HepG2 (cell line): ENCODE measurements at regions not wholly inside any gene's neighbourhood (a gene's known extent, or its start where the extent isn't known, plus 50 kb on each side); places are given as distances from the start of the nearest gene placed in this dataset.

Experiments
- DNMT1 ChIP-seq: sonication (generic); formaldehyde crosslinking; IDR thresholded peaks from 2 replicates; pipeline ENCODE4 v1.5.1; 2020; ENCODE audit warnings: mild to moderate bottlenecking, missing genetic modification reagents
- HOXA5 ChIP-seq: sonication (generic); formaldehyde crosslinking; IDR thresholded peaks from 2 replicates; pipeline ENCODE4 v1.4.0; 2020; ENCODE audit warnings: missing genetic modification reagents
- NR2C2 ChIP-seq: sonication (generic); formaldehyde crosslinking; IDR thresholded peaks from 2 replicates; pipeline ENCODE4 v1.4.0; 2020; ENCODE audit warnings: missing genetic modification reagents, mild to moderate bottlenecking, moderate library complexity, borderline replicate concordance
- STAT5B ChIP-seq: sonication (generic); formaldehyde crosslinking; IDR thresholded peaks from 2 replicates; pipeline ENCODE4 v1.4.0; 2020; ENCODE audit warnings: missing genetic modification reagents
- ZMAT5 ChIP-seq: sonication (generic); formaldehyde crosslinking; IDR thresholded peaks from 2 replicates; pipeline ENCODE4 v1.5.0; 2020; ENCODE audit warnings: mild to moderate bottlenecking, low read depth, missing genetic modification reagents, borderline replicate concordance
- ZNF296 ChIP-seq: sonication (generic); formaldehyde crosslinking; conservative IDR thresholded peaks from 2 replicates; pipeline ENCODE4 v1.5.0; 2020; ENCODE audit warnings: mild to moderate bottlenecking, missing genetic modification reagents
- ZNF7 ChIP-seq: IDR thresholded peaks from 2 replicates; pipeline ENCODE4 v1.6.1; 2016; ENCODE audit warnings: missing biosample characterization, missing genetic modification reagents
- ZNF773 ChIP-seq: sonication (generic); formaldehyde crosslinking; IDR thresholded peaks from 2 replicates; pipeline ENCODE4 v1.4.0; 2020; ENCODE audit warnings: missing genetic modification reagents, borderline replicate concordance
- TF ChIP-seq, protein P1 (sequence below): sonication (generic); formaldehyde crosslinking; IDR thresholded peaks from 2 replicates; pipeline ENCODE4 v1.4.0; 2020; ENCODE audit warnings: missing genetic modification reagents
- TF ChIP-seq, protein P2 (sequence below): sonication (generic); formaldehyde crosslinking; conservative IDR thresholded peaks from 2 replicates; pipeline ENCODE4 v1.4.0; 2020; ENCODE audit warnings: missing genetic modification reagents

- TF ChIP-seq ZMAT5 (no peak), ZNF296 (CRISPR knock-in tag) (no peak), NR2C2 (CRISPR knock-in tag) (no peak), ZNF773 (CRISPR knock-in tag) (no peak), HOXA5 (CRISPR knock-in tag) (no peak), DNMT1 (CRISPR knock-in tag) (no peak), ZNF7 (CRISPR knock-in tag) (no peak), STAT5B (CRISPR knock-in tag) (no peak)
- TF ChIP-seq, protein P1, sequence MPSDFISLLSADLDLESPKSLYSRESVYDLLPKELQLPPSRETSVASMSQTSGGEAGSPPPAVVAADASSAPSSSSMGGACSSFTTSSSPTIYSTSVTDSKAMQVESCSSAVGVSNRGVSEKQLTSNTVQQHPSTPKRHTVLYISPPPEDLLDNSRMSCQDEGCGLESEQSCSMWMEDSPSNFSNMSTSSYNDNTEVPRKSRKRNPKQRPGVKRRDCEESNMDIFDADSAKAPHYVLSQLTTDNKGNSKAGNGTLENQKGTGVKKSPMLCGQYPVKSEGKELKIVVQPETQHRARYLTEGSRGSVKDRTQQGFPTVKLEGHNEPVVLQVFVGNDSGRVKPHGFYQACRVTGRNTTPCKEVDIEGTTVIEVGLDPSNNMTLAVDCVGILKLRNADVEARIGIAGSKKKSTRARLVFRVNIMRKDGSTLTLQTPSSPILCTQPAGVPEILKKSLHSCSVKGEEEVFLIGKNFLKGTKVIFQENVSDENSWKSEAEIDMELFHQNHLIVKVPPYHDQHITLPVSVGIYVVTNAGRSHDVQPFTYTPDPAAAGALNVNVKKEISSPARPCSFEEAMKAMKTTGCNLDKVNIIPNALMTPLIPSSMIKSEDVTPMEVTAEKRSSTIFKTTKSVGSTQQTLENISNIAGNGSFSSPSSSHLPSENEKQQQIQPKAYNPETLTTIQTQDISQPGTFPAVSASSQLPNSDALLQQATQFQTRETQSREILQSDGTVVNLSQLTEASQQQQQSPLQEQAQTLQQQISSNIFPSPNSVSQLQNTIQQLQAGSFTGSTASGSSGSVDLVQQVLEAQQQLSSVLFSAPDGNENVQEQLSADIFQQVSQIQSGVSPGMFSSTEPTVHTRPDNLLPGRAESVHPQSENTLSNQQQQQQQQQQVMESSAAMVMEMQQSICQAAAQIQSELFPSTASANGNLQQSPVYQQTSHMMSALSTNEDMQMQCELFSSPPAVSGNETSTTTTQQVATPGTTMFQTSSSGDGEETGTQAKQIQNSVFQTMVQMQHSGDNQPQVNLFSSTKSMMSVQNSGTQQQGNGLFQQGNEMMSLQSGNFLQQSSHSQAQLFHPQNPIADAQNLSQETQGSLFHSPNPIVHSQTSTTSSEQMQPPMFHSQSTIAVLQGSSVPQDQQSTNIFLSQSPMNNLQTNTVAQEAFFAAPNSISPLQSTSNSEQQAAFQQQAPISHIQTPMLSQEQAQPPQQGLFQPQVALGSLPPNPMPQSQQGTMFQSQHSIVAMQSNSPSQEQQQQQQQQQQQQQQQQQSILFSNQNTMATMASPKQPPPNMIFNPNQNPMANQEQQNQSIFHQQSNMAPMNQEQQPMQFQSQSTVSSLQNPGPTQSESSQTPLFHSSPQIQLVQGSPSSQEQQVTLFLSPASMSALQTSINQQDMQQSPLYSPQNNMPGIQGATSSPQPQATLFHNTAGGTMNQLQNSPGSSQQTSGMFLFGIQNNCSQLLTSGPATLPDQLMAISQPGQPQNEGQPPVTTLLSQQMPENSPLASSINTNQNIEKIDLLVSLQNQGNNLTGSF (CRISPR knock-in tag): no peak
- TF ChIP-seq, protein P2, sequence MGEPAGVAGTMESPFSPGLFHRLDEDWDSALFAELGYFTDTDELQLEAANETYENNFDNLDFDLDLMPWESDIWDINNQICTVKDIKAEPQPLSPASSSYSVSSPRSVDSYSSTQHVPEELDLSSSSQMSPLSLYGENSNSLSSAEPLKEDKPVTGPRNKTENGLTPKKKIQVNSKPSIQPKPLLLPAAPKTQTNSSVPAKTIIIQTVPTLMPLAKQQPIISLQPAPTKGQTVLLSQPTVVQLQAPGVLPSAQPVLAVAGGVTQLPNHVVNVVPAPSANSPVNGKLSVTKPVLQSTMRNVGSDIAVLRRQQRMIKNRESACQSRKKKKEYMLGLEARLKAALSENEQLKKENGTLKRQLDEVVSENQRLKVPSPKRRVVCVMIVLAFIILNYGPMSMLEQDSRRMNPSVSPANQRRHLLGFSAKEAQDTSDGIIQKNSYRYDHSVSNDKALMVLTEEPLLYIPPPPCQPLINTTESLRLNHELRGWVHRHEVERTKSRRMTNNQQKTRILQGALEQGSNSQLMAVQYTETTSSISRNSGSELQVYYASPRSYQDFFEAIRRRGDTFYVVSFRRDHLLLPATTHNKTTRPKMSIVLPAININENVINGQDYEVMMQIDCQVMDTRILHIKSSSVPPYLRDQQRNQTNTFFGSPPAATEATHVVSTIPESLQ (CRISPR knock-in tag): no peak
Observed at GRCh38 chr17:72470121-72470705, 349.4 kb downstream of the SOX9 start (continued).
